Amygdala (tissue), 56 donors: ENCODE measurements at regions not wholly inside any gene's neighbourhood (a gene's known extent, or its start where the extent isn't known, plus 50 kb on each side); places are given as distances from the start of the nearest gene placed in this dataset.

Experiments used
- DNase-seq, 56 donors: peaks; one replicate each; lab custom pipeline; 2025; lab: John Stamatoyannopoulos, UW

GRCh38 chr10:33638891-33639290, 304.4 kb upstream of the NRP1 start:
- DNase-seq: no peak

DNA sequence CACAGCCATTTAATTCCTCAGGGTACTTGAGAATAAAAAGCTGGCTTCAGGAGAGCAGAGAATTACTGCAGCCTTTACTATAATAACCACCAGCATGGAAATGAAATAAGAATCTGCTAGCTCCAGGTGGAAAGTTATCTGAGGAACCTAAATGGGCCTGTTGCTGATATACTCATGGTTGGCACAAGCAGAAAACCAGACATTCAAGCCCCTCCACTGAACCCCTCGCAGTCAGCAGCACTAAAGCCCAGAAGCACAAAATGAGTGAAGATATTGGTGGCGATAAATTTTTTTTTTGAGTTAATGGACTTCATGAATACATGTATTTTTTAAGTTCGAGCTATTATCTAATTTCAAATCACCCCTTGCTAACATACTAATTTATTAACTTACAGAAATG, 303.9 kb upstream of the NRP1 start:
- DNase-seq: no peak

DNA sequence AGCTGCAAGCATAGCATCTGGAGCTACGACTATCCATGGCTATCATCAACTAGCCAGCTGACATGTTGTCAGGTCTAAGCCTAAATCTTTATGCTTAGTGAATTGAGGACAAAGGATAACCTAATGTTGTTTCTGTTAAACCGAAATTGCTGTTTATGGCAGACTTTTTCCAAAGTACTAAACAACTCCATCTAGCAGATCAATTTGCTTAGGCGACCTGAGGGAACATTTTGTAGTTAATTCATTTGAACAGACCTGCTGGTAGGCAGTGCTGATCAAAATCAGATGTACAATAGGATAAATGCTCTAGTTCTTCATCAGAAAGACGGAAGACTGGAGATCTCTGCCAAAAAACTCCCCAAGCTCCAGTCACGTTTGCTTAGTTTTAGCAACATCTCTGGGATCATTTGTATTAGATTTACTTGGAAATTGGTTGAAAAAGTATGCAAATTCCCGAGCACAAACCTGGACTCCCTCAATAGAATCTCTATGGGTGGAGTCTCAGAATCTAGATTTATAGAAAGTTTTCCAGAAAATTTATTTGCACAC, 301.6 kb upstream of the NRP1 start:
- no peak for DNase-seq

- DNase-seq: no peak
Measured at GRCh38 chr10:33632432-33632831, 298.0 kb upstream of the NRP1 start.

- DNase-seq: peak in 1 of 56 donors; percentile 1
Measured at GRCh38 chr10:33631991-33632390, 297.5 kb upstream of the NRP1 start.

DNA sequence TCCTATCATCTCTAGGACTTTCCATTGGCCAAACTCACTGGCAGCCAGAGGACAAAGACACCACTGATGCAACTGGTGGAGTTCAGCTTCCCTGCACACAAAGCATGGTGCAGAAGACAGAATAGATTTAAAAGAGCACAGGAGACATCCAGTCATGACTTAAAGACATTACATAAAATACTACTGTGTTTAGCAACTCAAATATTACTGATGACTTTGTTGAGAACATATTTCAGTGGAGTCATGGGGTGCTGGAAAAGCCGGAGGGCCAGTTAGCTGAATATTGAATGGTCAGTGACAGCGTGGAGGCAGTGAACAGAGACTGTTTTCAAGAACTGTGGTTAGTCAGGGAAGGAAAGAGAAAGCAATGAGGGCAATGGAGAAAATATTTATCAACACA, 296.3 kb upstream of the NRP1 start:
- no peak for DNase-seq

- no peak for DNase-seq
Measured at GRCh38 chr10:33627611-33628010, 293.1 kb upstream of the NRP1 start.

- no peak for DNase-seq
Measured at GRCh38 chr10:33626798-33627466, 292.5 kb upstream of the NRP1 start.

DNA sequence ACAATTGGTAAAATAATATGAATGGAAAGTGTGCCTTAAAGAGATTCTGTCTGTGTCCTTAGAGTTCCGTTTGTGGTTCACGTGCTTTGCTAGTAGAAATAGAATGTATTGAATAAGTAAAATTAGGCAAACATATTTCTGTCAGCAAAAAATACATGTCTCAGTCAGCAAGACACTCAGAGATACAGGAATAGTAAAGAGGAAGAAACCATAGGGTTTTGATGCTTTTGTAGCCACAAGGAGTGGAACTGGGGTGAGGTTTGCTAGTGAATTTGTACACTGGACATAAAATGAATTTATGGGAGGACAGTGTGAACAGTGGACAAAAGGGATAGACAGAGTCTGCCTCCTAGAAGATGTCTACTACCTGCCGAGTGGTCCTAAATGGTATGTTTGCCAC, 289.2 kb upstream of the NRP1 start:
- DNase-seq: no peak

DNA sequence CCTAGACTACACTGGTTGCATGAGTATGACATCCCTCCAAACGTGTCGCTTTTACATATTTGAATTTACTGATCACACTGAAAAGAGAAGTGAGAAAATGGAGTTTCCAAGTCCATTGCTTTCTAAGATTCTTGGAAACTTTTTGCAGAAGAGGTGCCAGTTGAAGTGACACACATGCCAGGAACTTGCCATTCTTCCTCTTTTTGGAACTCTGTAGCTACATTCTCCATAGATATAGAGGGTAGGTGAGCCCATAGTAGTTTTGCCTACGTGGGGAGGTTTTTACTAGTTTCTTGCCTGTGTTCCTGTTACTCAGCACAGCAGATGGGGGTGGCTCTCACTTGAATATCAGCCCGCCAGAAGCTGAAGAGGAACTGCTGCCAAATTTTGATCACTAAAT, 286.6 kb upstream of the NRP1 start:
- peak in 8 of 56 donors; percentile 0 to 14 (median 4) for DNase-seq

- no peak for DNase-seq
Measured at GRCh38 chr10:33618196-33618595, 283.7 kb upstream of the NRP1 start.

- no peak for DNase-seq
Measured at GRCh38 chr10:33617381-33618080, 283.1 kb upstream of the NRP1 start.

DNA sequence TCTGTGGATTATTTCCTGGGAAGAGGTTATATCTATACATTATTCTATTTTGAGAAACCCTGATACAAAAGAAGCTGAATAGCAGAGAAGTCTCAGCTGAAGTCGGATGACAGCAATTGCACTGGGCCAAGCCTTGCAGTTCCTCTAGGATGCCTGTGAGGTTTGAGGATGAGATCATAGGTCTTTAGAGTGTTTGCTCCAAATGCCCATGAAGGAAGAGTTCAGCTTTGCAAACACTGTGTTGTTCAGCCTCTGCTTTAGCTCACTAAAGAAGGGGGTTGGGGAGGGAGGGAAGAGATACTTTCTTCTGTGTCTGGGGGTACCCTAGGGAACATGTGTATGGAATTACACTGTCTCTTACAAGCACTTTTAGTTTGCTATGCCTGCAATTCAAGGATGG, 282.5 kb upstream of the NRP1 start:
- DNase-seq: no peak

DNA sequence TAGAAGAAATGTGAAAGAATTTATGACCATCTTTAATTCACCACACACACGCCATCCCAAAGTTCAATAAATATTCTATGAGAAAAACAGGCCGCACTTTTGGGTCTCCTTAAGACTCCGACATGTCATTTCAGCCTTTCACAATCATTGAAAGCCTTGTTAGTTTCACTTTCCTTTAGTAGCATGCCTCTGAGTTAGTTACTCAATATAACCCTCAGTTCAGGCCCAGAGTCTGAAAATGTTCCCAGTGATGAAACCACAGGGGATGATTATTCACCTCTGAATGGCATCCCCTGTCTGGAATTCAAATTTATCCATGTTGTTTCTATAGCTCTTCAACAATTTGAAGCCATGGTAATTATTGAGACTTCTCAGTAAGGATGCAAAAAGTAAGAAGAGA, 278.1 kb upstream of the NRP1 start:
- no peak for DNase-seq

DNA sequence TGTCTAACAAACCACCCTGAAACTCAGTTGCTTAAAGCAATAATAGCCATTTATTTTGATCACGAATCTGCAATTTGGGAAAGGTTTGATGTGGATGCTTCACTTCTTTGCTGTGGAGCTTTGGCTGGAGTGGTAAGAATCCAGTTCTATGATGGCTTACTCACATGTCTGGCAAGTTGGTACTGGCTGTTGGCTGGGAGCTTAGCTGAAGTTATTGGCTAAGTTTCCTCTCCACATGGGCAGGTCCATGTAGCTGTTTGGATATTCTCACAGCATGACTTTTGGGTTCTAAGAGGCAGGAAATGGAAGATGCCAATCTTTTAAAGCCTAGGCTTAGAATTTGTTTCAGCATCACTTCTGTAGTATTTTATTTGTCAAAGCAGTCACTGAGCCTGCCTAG, 277.6 kb upstream of the NRP1 start:
- no peak for DNase-seq

DNA sequence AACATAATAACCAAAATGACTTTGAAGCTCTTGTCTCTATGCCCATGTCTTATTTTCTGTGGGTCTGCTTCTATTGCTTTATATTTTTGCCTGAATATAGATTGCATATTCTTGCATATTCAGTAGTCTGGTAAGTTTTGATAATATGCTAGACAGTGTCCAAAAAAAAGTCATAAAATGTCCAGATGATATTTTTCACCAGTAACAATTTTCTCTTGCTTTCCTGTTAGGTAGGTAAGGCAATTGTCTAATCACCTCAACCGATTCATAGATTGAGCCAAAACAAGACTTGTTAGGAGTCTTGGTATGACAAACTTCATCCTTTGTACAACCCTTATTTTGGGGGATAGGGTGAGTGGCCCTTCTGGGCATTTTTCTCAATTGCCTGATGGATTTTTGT, 277.0 kb upstream of the NRP1 start:
- DNase-seq: no peak

- no peak for DNase-seq
Measured at GRCh38 chr10:33609546-33609945, 275.1 kb upstream of the NRP1 start.

- no peak for DNase-seq
Measured at GRCh38 chr10:33602278-33602677, 267.8 kb upstream of the NRP1 start.

DNA sequence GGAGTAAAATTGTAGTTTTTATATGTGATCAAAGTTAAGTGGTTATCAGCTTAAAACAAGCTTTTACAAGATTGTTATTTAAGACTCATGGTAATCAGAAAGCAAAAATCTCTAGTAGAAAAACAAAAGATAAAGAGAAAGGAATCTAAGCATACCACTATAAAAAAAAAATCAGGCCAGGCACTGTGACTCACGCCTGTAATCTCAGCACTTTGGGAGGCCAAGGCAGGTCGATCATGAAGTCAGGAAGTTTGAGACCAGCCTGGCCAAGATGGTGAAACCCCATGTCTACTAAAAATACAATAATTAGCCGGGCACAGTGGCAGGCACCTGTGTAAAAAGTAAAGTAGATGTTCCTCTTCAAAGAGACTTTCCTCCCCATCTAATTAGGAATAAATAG, 265.9 kb upstream of the NRP1 start:
- no peak for DNase-seq

DNA sequence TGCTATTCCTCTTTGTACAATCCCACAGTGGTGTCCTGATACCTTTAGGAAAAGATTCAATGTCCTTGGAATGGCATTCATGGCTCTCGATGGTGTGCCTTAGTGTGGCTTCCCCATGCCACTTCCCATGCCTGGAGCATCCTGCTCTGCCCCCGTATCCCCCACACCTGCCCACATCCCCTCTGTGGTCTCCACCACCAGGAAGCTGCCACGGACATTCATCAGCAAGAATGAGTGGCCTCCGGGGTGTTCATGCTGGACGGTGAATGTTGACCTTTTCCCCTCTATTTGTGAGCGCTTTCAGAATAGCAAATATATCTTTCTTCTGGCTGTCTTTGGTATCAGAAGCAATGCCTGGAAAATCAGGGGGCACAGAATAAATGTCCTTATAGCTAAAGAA, 262.0 kb upstream of the NRP1 start:
- DNase-seq: no peak

GRCh38 chr10:33594475-33594874, 260.0 kb upstream of the NRP1 start:
- no peak for DNase-seq

- DNase-seq: no peak
Measured at GRCh38 chr10:33588974-33589600, 254.6 kb upstream of the NRP1 start.
